Muscle layer of duodenum (tissue), 2 donors: ENCODE measurements at regions not wholly inside any gene's neighbourhood (a gene's known extent, or its start where the extent isn't known, plus 50 kb on each side); places are given as distances from the start of the nearest gene placed in this dataset.

Experiments used
- H3K27ac ChIP-seq: one replicate; pipeline ENCODE4 v1.7.0; 2013; ENCODE audit warnings: mild to moderate bottlenecking, low read length
- H3K27me3 ChIP-seq: one replicate; pipeline ENCODE4 v1.7.0; 2013; ENCODE audit warnings: low read depth, mild to moderate bottlenecking, control low read depth, low read length
- H3K36me3 ChIP-seq, 2 donors: one replicate each; pipeline ENCODE4 v1.7.0; 2013; ENCODE audit warnings: low read length in 2 of 2, control low read depth in 1 of 2, mild to moderate bottlenecking in 1 of 2; ENCODE audit not compliant: insufficient read depth in 2 of 2, control insufficient read depth in 1 of 2
- H3K4me1 ChIP-seq, 2 donors: one replicate each; pipeline ENCODE4 v1.7.0; 2013; ENCODE audit warnings: low read length in 2 of 2, mild to moderate bottlenecking in 2 of 2, control low read depth in 1 of 2, moderate library complexity in 1 of 2; ENCODE audit not compliant: insufficient read depth in 2 of 2, control insufficient read depth in 1 of 2
- H3K4me3 ChIP-seq, 2 donors: one replicate each; pipeline ENCODE4 v1.7.0; 2013; ENCODE audit warnings: low read length in 2 of 2, low read depth in 1 of 2, mild to moderate bottlenecking in 1 of 2
- H3K9me3 ChIP-seq, 2 donors: one replicate each; pipeline ENCODE4 v1.7.0; 2013; ENCODE audit warnings: low read length in 2 of 2, control low read depth in 1 of 2, mild to moderate bottlenecking in 1 of 2; ENCODE audit not compliant: control insufficient read depth in 1 of 2
- donor health status: healthy.

- Histone ChIP-seq H3K36me3 (no peaks in the 10 kb centered on the region), H3K4me3 (no peak overlapping the region), H3K9me3 (no peaks in the 10 kb centered on the region), H3K27me3 (no peaks in the 10 kb centered on the region), H3K27ac (no peak overlapping the region), H3K4me1 (no peaks in the 10 kb centered on the region)
Measured at GRCh38 chr2:220673151-220673874, 898.8 kb downstream of the EPHA4 start.

GRCh38 chr2:220674033-220674432, 898.1 kb downstream of the EPHA4 start:
- Histone ChIP-seq H3K9me3 (no peaks in the 10 kb centered on the region), H3K27ac (no peak overlapping the region), H3K36me3 (no peaks in the 10 kb centered on the region), H3K4me3 (no peak overlapping the region), H3K27me3 (no peaks in the 10 kb centered on the region), H3K4me1 (no peaks in the 10 kb centered on the region)

GRCh38 chr2:220676695-220677094, 895.4 kb downstream of the EPHA4 start:
- no peaks in the 10 kb centered on the region for H3K9me3 ChIP-seq
- no peak overlapping the region for H3K4me3 ChIP-seq
- H3K27me3 ChIP-seq = no peaks in the 10 kb centered on the region
- no peak overlapping the region for H3K27ac ChIP-seq
- no peaks in the 10 kb centered on the region for H3K4me1 ChIP-seq
- H3K36me3 ChIP-seq = no peaks in the 10 kb centered on the region

- Histone ChIP-seq H3K27me3 (no peaks in the 10 kb centered on the region), H3K4me3 (no peak overlapping the region)
Measured at GRCh38 chr2:220678943-220679342, 893.2 kb downstream of the EPHA4 start.

GRCh38 chr2:220682616-220683015, 889.5 kb downstream of the EPHA4 start:
- Histone ChIP-seq H3K4me3 (no peak overlapping the region), H3K9me3 (no peaks in the 10 kb centered on the region), H3K27ac (no peak overlapping the region), H3K36me3 (no peaks in the 10 kb centered on the region), H3K4me1 (no peaks in the 10 kb centered on the region), H3K27me3 (no peaks in the 10 kb centered on the region)

More at GRCh38 chr2:220678943-220679342, 893.2 kb downstream of the EPHA4 start:
- Histone ChIP-seq H3K27ac (no peak overlapping the region), H3K4me1 (no peaks in the 10 kb centered on the region), H3K36me3 (no peaks in the 10 kb centered on the region), H3K9me3 (no peaks in the 10 kb centered on the region)

GRCh38 chr2:220684099-220684498, 888.0 kb downstream of the EPHA4 start:
- no peaks in the 10 kb centered on the region for H3K9me3 ChIP-seq
- H3K27ac ChIP-seq = no peak overlapping the region
- H3K36me3 ChIP-seq = no peaks in the 10 kb centered on the region
- H3K4me3 ChIP-seq = no peak overlapping the region
- H3K4me1 ChIP-seq = no peaks in the 10 kb centered on the region
- H3K27me3 ChIP-seq = no peaks in the 10 kb centered on the region

- H3K27ac ChIP-seq = no peak overlapping the region
- no peaks in the 10 kb centered on the region for H3K27me3 ChIP-seq
- H3K9me3 ChIP-seq = no peaks in the 10 kb centered on the region
Measured at GRCh38 chr2:220687231-220687843, 884.8 kb downstream of the EPHA4 start.

GRCh38 chr2:220695397-220696279, 876.5 kb downstream of the EPHA4 start:
- Histone ChIP-seq H3K36me3 (no peaks in the 10 kb centered on the region), H3K27ac (no peak overlapping the region), H3K9me3 (no peaks in the 10 kb centered on the region), H3K4me1 (no peaks in the 10 kb centered on the region), H3K4me3 (no peak overlapping the region), H3K27me3 (no peaks in the 10 kb centered on the region)

More at GRCh38 chr2:220687231-220687843, 884.8 kb downstream of the EPHA4 start:
- no peaks in the 10 kb centered on the region for H3K4me1 ChIP-seq
- H3K4me3 ChIP-seq = no peak overlapping the region
- H3K36me3 ChIP-seq = no peaks in the 10 kb centered on the region

GRCh38 chr2:220696280-220696669, 875.8 kb downstream of the EPHA4 start:
- no peaks in the 10 kb centered on the region for H3K36me3 ChIP-seq
- no peaks in the 10 kb centered on the region for H3K9me3 ChIP-seq
- H3K27me3 ChIP-seq = no peaks in the 10 kb centered on the region
- no peak overlapping the region for H3K27ac ChIP-seq
- no peaks in the 10 kb centered on the region for H3K4me1 ChIP-seq
- no peak overlapping the region for H3K4me3 ChIP-seq

- no peak overlapping the region for H3K27ac ChIP-seq
Measured at GRCh38 chr2:220697011-220697410, 875.1 kb downstream of the EPHA4 start.

GRCh38 chr2:220701115-220701514, 871.0 kb downstream of the EPHA4 start:
- Histone ChIP-seq H3K4me3 (no peak overlapping the region), H3K27ac (no peak overlapping the region), H3K9me3 (no peaks in the 10 kb centered on the region), H3K4me1 (no peaks in the 10 kb centered on the region), H3K36me3 (no peaks in the 10 kb centered on the region), H3K27me3 (no peaks in the 10 kb centered on the region)

More at GRCh38 chr2:220697011-220697410, 875.1 kb downstream of the EPHA4 start:
- Histone ChIP-seq H3K27me3 (no peaks in the 10 kb centered on the region), H3K36me3 (no peaks in the 10 kb centered on the region), H3K4me1 (no peaks in the 10 kb centered on the region), H3K4me3 (no peak overlapping the region), H3K9me3 (no peaks in the 10 kb centered on the region)
